GM21786 (cell line): ENCODE measurements at regions not wholly inside any gene's neighbourhood (a gene's known extent, or its start where the extent isn't known, plus 50 kb on each side); places are given as distances from the start of the nearest gene placed in this dataset.
"Not testable (repeated sequence)": the region's sequence is repeated elsewhere in the genome, so short reads cannot be mapped to it uniquely, and the experiment has no call there.

Experiments used
- ATAC-seq: cut with Tn5 transposase; IDR thresholded peaks from one replicate; pipeline ENCODE4 v1.9.1; 2021; ENCODE audit not compliant: unreplicated experiment

DNA sequence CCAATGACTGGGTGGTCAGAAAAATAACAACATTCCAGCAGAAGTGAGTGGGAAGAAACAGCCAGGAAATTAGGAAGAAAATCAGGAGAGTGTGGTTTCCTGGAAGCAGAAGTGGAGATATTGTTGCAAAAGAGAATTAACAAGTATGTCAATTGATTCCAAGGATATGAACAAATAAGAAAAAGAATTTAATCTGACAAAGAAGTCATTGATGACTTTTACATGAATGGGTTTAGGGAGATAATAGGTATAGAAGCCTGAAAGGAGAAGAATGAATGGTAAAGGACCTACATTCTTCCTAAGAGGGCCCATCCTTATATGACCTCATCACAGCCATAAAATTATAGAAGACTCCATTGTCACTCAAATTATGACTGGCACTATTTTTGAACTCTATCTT lies 1440.1 kb downstream of the OTOL1 start:
- ATAC-seq = no peak

DNA sequence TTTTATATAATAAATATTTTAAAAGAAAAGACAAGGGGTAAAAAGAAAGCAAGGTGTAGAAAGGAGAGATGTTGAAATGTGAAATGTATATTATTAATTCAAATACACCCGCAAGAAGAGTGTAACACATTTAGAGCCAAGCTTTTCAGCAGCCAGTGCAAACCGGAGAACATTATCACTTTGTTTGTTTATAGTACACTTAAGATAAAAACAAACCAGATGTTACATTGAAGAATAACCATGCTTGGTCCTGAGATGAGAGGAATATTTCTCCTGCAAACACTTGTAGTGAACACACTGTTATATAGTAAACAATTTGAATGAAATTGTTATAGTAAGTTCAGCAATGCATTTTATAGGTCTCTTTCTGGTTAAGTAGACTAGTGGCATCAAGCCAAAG lies 1441.5 kb downstream of the OTOL1 start:
- ATAC-seq = no peak

GRCh38 chr3:162945626-162946025 lies 1449.0 kb downstream of the OTOL1 start:
- ATAC-seq = no peak

- ATAC-seq = no peak
These were observed 1460.1 kb downstream of the OTOL1 start for GRCh38 chr3:162956711-162957110.

GRCh38 chr3:162960269-162960668 lies 1463.7 kb downstream of the OTOL1 start:
- ATAC-seq = no peak

DNA sequence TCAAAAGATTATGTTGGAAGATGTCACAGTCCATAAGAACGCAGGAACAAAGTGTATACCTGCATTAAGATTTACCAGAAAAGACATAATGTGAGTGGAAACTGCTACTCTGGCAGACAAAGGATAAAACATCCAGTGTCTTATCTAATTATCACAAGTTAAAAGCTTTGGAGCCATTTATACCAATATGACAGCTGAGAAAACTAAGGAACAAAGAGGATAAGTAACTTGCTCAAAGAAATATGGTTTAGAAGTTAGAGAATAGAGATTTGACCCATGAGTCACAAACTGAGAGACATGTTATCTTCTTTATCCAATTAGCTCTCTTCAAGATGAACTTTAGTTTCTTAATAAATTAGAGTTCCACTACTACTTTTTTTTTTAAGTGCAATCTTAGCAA lies 1473.7 kb downstream of the OTOL1 start:
- no peak for ATAC-seq

DNA sequence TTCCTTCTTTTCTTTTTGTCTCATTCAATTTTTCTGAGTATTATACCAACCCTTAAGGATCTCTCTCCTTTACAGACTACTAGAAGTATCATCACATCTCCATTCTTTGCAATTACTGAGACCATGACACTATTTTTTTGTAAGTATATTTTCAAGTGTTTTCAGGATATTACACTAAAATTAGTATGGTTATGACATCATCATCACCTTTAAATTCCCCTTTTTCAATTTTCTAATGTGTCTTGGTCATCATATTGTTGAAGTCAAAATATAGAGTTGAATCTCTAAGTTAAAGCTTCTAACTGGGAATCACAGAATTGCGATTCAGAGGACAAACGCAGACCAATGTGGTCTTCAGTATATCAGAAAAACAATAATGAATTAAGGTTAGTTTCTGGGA lies 1475.1 kb downstream of the OTOL1 start:
- no peak for ATAC-seq

DNA sequence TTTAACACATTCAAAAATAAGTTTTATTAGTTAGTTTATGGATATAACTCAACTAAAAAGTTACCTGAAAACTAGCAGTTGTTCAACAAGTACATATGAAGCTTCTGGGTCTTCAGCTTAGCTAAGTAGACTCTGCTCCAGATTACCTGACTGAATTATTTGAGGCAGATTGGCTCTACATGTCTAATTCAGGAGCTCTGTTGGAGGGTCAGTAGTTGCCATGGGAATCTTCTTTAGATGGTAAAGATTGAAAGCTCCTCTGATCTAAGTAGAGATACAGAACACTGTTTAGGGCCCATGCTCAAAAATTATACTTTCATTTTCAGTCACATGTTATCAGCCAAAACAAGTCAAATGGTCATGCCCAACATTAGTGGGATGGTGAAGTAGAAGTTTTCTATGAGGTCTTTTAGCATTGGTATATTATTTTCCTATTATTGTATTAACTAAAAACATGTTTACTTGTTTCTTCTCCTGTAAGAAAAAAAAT lies 1476.9 kb downstream of the OTOL1 start:
- no peak for ATAC-seq

DNA sequence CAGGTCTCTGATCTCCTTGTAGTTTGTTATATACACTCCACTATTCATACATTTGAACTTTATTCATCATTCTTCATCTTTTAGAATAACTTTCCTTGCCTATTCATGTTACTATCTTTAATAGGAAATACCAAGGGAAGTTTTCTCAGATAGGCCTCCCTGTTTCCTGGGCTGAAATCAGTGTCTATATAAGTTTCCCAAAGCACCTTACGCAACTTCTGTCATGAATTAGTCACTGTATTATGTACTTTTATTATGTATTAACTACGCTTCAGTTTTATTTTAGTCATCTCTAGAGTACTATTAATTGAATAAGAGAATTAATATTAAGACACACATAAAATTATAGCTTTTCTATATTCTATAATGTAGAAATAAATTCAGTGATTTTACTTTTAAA lies 1481.5 kb downstream of the OTOL1 start:
- ATAC-seq = no peak

GRCh38 chr3:162984746-162985145 lies 1488.1 kb downstream of the OTOL1 start:
- no peak for ATAC-seq

GRCh38 chr3:162987085-162987794 lies 1490.6 kb downstream of the OTOL1 start:
- not testable (repeated sequence) for ATAC-seq

- no peak for ATAC-seq
These were observed 1496.1 kb downstream of the OTOL1 start for GRCh38 chr3:162992741-162993140.

DNA sequence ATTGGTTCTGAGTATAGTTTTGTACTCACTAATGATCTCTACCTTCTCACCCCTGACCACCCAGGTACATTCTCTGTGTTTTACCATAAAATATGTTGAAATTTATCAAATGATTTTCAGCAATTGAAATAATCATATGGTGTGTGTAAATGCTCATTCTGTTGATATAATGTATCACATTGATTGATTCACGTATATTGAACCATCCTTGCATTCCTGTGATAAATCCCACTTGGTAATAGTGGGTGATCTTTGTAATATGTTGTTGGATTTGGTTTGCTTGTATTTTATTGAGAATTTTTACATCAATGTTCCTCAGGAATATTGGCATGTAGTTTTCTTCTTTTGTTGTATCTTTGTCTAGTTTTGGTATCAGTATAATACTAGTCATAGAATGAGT lies 1497.6 kb downstream of the OTOL1 start:
- ATAC-seq = no peak

DNA sequence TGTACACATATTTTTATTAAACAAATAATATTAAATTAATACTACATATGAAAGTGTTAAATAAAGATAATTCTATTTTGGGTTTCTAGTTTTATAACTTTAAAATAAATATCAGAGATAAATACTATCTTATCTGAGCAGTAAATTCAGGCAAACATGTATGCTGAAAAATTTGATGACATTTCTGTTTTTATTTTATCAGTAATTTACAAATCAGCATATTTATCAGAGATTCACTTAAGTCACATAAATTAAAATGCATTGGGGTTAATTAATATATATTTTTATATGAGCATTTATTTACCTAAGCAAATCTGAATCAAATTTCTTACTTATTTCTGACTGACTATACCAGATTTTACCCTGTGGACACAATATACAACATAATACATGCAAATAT lies 1499.8 kb downstream of the OTOL1 start:
- ATAC-seq = no peak

DNA sequence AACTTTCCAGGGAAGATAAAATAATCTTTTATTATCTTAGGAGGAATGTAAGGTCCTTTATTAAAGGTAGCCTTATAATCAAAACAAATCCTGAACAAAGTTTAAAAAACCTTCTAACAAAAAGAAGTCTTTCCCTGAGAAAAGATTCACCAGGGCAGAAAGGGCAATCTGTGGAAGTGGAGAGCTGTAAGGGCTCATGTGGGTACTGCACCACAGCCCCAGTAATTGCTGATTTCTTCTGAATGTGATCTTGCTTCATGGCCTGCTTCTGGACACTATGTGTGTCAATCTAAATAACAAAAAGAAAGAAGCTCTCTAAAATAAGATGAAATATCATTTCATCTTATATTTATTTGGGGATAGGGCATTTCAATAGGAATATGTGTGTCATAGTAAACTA lies 1501.6 kb downstream of the OTOL1 start:
- no peak for ATAC-seq

GRCh38 chr3:163011596-163011995 lies 1515.0 kb downstream of the OTOL1 start:
- no peak for ATAC-seq

DNA sequence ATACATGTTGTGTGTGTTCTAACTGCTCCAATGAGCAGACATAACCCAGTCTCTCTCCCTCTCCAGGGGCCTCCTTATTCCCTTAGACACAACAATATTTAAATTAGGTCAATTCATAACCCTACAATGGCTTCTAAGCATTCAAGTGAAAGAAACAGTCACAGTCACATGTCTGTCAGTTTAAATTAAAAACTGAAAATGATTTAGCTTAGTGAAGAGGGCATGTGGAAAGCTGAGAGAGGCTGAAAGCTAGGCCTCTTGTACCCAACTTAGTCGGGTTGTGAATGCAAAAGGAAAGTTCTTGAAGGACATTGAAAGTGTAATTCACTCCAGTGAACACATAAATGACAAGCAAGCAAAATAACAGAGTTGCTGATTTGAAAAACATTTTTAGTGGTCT lies 1519.6 kb downstream of the OTOL1 start:
- ATAC-seq = no peak

- ATAC-seq = no peak
These were observed 1521.5 kb downstream of the OTOL1 start for GRCh38 chr3:163018067-163018466.

DNA sequence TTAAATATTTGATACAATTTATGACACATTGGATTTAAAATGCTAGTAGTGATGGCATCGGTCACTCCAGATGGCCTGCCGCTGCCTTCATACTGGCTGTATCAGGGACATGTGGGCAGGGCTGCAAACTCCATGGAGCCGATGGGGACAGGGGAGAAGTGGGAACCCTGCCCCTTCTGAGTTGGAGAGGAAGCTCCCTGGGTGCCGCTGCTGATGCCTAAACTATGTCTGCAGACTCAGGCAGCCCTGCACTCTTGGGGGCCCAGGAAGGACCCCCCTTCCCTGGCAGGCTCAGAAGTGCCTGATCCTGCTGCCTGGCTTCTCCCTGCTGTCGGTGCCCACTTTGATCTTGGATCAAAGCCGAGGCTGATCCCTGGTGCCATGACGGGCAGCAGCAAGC lies 1522.1 kb downstream of the OTOL1 start:
- ATAC-seq = no peak

- no peak for ATAC-seq
These were observed 1522.7 kb downstream of the OTOL1 start for GRCh38 chr3:163019260-163019659.

DNA sequence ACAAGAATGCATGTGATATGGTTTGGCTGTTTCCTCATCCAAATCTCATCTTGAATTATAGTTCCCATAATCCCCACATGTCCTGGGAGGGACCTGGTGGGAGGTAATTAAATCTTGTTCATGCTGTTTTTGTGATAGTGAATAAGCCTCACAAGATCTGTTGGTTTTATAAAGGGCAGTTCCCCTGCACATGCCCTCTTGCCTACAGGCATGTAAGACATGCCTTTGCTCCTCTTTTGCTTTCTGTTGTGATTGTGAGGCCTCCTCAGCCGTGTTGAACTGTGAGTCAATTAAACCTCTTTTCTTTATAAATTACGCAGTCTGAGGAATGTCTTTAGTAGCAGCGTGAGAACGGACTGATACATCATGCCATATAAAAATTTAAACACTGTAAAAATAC lies 1537.0 kb downstream of the OTOL1 start:
- no peak for ATAC-seq

GRCh38 chr3:163039636-163040035 lies 1543.0 kb downstream of the OTOL1 start:
- no peak for ATAC-seq

DNA sequence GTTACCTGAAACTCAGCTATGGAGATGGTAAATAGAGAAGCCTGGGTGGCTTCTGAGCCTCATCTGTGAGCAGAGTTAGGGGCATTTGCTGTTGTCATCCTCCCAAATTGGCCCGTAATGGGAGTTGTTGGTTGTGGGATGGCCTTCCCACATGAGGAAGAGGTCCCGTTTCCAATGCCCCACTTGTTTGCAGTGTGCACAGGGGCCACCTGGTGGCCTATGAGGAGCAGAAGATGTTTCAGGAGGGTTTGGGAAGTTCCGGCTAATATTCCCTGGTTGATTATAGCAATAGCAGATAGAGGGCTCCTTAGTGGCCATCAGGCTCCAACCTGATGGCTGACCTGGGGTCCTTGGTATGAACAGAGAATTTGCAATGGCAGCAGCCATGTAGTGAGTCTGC lies 1546.5 kb downstream of the OTOL1 start:
- ATAC-seq = no peak
